ENCODE measurements at regions not wholly inside any gene's neighbourhood (a gene's known extent, or its start where the extent isn't known, plus 50 kb on each side); places are given as distances from the start of the nearest gene placed in this dataset.

DNA sequence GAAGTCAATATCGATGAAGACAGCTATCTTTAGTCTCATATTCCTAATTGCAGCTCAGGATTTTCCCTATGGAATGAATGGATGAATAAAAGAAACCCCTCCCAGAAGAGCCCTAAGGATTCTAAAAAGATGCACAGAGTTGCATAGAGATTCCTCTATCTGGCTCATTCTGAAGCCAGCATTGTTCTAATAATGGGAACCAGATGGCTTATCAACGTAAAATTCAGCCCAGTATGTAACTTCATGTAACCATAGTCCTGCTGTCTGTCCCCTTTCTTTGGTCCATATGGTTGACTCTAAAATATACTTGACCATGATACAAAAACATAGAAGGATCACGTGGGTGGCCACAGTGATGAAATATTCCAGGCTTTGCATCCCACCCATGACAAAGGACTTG lies 508.6 kb downstream of the RASEF start:
- Mint-ChIP-seq H3K4me3 (no peak overlapping the region), H3K9me3 (no peaks in the 10 kb centered on the region), H3K4me1 (peaks cover 10% of the 10 kb centered on the region), H3K36me3 (ENCODE audit: low read depth) (no peaks in the 10 kb centered on the region), H3K27me3 (ENCODE audit: insufficient read depth) (no peaks in the 10 kb centered on the region), H3K27ac (no peak overlapping the region)
- Histone ChIP-seq H3K4me3 (ENCODE audit: low read length) (no peak overlapping the region), H3K36me3 (ENCODE audit: control insufficient read depth, insufficient read depth, low read length) (no peaks in the 10 kb centered on the region), H3K9ac (ENCODE audit: extremely low read depth, low read length, poor library complexity, severe bottlenecking) (no peak overlapping the region), H3K27me3 (ENCODE audit: control insufficient read depth, insufficient read depth, low read length, poor library complexity, severe bottlenecking) (no peaks in the 10 kb centered on the region), H3K9me3 (ENCODE audit: control insufficient read depth, low read length) (no peaks in the 10 kb centered on the region), H3K4me1 (ENCODE audit: control insufficient read depth, insufficient read depth, low read length) (no peaks in the 10 kb centered on the region), H3K27ac (ENCODE audit: low read depth, low read length) (no peak overlapping the region)
- 85 to 100% methylated on average over 2 to 3 of the region's 3 CpGs for WGBS, 2 experiments (ENCODE audit: insufficient coverage in 1 of 2, insufficient read length in 1 of 2)
- no peak for DNase-seq
- TF ChIP-seq, protein P1, sequence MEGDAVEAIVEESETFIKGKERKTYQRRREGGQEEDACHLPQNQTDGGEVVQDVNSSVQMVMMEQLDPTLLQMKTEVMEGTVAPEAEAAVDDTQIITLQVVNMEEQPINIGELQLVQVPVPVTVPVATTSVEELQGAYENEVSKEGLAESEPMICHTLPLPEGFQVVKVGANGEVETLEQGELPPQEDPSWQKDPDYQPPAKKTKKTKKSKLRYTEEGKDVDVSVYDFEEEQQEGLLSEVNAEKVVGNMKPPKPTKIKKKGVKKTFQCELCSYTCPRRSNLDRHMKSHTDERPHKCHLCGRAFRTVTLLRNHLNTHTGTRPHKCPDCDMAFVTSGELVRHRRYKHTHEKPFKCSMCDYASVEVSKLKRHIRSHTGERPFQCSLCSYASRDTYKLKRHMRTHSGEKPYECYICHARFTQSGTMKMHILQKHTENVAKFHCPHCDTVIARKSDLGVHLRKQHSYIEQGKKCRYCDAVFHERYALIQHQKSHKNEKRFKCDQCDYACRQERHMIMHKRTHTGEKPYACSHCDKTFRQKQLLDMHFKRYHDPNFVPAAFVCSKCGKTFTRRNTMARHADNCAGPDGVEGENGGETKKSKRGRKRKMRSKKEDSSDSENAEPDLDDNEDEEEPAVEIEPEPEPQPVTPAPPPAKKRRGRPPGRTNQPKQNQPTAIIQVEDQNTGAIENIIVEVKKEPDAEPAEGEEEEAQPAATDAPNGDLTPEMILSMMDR (conservative IDR thresholded peaks at IDR 0.05): no peak

DNA sequence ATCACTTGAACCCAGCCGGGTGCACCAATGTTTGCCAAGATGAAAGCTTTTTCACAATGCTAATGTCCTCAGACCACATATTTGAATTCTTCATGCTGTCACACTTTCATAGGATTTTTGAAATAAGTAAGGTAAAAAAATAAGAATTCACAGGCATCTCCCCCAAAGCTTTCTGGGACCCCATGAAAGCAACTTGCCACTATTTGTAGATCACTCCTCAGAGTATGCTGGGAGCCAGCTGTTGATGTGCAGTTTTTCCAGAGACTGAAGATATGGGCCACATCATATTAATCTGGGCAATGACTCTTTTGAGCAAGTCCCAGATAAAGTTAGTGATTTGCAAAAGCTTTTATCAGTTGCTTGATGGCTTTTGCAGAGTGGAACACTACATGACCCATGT lies 507.9 kb downstream of the RASEF start:
- TF ChIP-seq, protein P1 (conservative IDR thresholded peaks at IDR 0.05): no peak
- H3K36me3 ChIP-seq (ENCODE audit: control insufficient read depth, insufficient read depth, low read length): no peaks in the 10 kb centered on the region

DNA sequence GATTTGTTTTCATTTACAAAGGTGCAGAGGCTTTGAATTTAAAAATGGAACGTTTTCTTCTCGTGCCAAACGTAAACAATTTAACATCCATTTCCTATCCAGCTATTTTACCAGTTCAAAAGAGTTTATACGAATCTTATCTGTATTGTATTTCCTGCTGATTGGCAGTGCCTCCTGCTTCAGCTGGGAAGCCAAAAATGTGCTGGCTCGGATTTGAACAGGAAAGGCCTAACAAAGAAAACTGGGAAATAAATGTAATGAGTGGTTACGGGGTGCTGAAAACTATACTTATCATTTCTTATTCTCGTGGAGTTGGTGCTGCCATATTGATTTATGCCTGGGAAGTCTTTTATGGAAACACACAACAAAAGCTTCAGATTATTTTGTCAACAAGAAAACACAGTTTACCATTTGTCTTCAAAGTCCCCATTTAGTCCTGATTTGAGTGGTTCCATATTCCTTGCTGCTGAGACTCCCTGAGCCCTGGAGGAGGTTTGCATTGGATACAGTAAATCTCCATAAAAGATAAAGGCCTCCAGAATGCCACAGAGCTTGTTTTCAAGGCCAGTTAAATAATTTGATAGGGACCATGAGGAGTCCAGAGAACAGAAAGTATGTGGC lies 507.4 kb downstream of the RASEF start:
- Histone ChIP-seq H3K9ac (ENCODE audit: extremely low read depth, low read length, poor library complexity, severe bottlenecking) (no peak overlapping the region), H3K27me3 (ENCODE audit: control insufficient read depth, insufficient read depth, low read length, poor library complexity, severe bottlenecking) (no peaks in the 10 kb centered on the region), H3K4me1 (ENCODE audit: control insufficient read depth, insufficient read depth, low read length) (no peaks in the 10 kb centered on the region), H3K9me3 (ENCODE audit: control insufficient read depth, low read length) (no peaks in the 10 kb centered on the region), H3K27ac (ENCODE audit: low read depth, low read length) (no peak overlapping the region), H3K4me3 (ENCODE audit: low read length) (no peak overlapping the region), H3K36me3 (ENCODE audit: control insufficient read depth, insufficient read depth, low read length) (no peaks in the 10 kb centered on the region)
- DNase-seq: no peak
- Mint-ChIP-seq H3K36me3 (ENCODE audit: low read depth) (no peaks in the 10 kb centered on the region), H3K9me3 (no peaks in the 10 kb centered on the region), H3K4me3 (no peak overlapping the region), H3K4me1 (peaks cover 14% of the 10 kb centered on the region), H3K27ac (no peak overlapping the region), H3K27me3 (ENCODE audit: insufficient read depth) (no peaks in the 10 kb centered on the region)
- WGBS, 2 experiments (ENCODE audit: insufficient coverage in 1 of 2, insufficient read length in 1 of 2): 89 to 100% methylated on average over 4 to 7 of the region's 7 CpGs
- TF ChIP-seq, protein P1 (conservative IDR thresholded peaks at IDR 0.05): no peak

More for the DNA sequence above, 507.9 kb downstream of the RASEF start:
- Mint-ChIP-seq H3K9me3 (no peaks in the 10 kb centered on the region), H3K36me3 (ENCODE audit: low read depth) (no peaks in the 10 kb centered on the region), H3K4me1 (peaks cover 14% of the 10 kb centered on the region), H3K4me3 (no peak overlapping the region), H3K27me3 (ENCODE audit: insufficient read depth) (no peaks in the 10 kb centered on the region), H3K27ac (no peak overlapping the region)
- Histone ChIP-seq H3K4me1 (ENCODE audit: control insufficient read depth, insufficient read depth, low read length) (no peaks in the 10 kb centered on the region), H3K9ac (ENCODE audit: extremely low read depth, low read length, poor library complexity, severe bottlenecking) (no peak overlapping the region), H3K27ac (ENCODE audit: low read depth, low read length) (no peak overlapping the region), H3K27me3 (ENCODE audit: control insufficient read depth, insufficient read depth, low read length, poor library complexity, severe bottlenecking) (no peaks in the 10 kb centered on the region), H3K4me3 (ENCODE audit: low read length) (no peak overlapping the region), H3K9me3 (ENCODE audit: control insufficient read depth, low read length) (no peaks in the 10 kb centered on the region)
- 92% methylated on average over 1 of the region's 1 CpG; no CpG with 5 or more reads in 1 of the 2 experiments for WGBS, 2 experiments (ENCODE audit: insufficient coverage in 1 of 2, insufficient read length in 1 of 2)
- DNase-seq: no peak
